ENCODE measurements at regions not wholly inside any gene's neighbourhood (a gene's known extent, or its start where the extent isn't known, plus 50 kb on each side); places are given as distances from the start of the nearest gene placed in this dataset.

DNA sequence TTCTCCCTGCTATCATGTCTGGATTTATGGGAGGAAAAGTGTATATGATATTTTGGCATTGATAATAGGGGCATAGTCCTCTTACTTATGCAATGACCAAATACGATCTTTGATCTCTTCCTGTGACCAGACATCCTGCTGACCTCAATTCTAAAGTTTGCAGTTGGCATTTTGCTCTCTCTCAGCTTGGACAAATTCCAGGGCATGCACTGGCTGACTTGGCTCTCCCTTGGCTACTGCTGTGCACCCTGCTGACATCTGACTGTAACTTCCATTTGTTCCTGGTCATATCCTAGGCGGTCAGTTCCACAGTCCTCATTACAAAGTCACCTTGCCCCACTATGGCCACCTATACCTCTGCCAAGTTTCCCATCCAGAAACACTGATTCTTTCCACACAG lies 380.7 kb upstream of the NR5A2 start:
- TF ChIP-seq CTCF (IDR thresholded peaks at IDR 0.05; ENCODE audit: insufficient read depth, low read length, poor library complexity, severe bottlenecking) (no peak), EZH2phosphoT487 (conservative IDR thresholded peaks at IDR 0.05; ENCODE audit: low read length) (no peak)
